ENCODE measurements at regions not wholly inside any gene's neighbourhood (a gene's known extent, or its start where the extent isn't known, plus 50 kb on each side); places are given as distances from the start of the nearest gene placed in this dataset.
"Not testable (repeated sequence)": the region's sequence is repeated elsewhere in the genome, so short reads cannot be mapped to it uniquely, and the experiment has no call there.

DNA sequence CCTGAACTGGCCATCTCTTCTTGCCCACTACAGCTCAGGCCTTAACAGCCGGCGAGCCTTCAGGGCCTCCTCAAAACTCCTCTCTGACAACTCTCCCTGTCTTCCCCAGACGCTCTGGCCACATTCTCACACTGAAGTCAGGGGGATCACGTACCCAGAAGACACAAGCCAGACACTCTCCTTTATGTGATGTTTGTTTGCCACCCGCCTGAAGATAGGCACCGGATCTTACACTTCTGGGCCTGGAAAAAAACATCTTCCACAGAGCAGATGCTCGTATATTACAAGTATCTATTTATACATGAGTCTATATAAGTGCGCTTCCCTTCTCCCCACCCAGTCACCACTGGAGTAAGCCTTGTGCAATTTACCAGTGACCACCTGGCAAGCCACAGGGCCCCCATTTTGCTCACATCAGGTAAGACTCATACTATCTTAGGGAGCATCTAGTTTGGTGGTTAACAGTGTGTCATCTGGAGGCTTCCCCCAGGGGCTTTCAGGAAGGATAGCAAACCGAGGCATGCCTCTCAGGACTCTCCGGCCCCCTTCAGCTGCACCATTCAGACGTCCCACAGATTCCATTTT, 349.4 kb downstream of the SOX9 start:
- Histone ChIP-seq H3K9ac (ENCODE audit: low read length) (no peak overlapping the region), H3K36me3 (ENCODE audit: control insufficient read depth, insufficient read depth, low read length) (no peaks in the 10 kb centered on the region), H3K4me3 (ENCODE audit: low read length) (no peak overlapping the region), H3K27me3 (ENCODE audit: control insufficient read depth, insufficient read depth, low read length) (no peaks in the 10 kb centered on the region), H3K27ac (ENCODE audit: low read depth, low read length) (no peak overlapping the region), H3K4me1 (ENCODE audit: control insufficient read depth, insufficient read depth, low read length) (no peaks in the 10 kb centered on the region)

DNA sequence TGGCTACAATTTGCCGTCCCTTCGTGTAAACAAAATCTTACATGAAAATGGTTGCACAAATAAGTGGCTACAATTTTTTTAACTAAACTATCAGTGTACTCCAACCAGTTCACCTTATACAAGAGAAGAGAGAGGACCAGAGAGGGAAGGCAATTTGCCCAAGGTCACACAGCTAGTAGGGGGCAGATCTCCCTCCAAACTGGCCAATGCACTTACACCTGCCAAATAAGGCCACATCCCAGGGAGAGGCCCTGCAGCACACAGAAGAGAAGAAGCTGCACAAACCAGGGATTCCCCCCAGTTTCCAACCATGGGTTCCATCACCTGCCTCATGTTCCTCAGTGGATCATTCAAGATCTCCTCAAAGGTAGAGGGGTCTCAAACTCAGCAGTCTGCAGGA, 349.9 kb downstream of the SOX9 start:
- Histone ChIP-seq H3K9ac (ENCODE audit: low read length) (no peak overlapping the region), H3K4me1 (ENCODE audit: control insufficient read depth, insufficient read depth, low read length) (no peaks in the 10 kb centered on the region), H3K4me3 (ENCODE audit: low read length) (no peak overlapping the region), H3K27ac (ENCODE audit: low read depth, low read length) (no peak overlapping the region), H3K36me3 (ENCODE audit: control insufficient read depth, insufficient read depth, low read length) (no peaks in the 10 kb centered on the region), H3K27me3 (ENCODE audit: control insufficient read depth, insufficient read depth, low read length) (no peaks in the 10 kb centered on the region)

DNA sequence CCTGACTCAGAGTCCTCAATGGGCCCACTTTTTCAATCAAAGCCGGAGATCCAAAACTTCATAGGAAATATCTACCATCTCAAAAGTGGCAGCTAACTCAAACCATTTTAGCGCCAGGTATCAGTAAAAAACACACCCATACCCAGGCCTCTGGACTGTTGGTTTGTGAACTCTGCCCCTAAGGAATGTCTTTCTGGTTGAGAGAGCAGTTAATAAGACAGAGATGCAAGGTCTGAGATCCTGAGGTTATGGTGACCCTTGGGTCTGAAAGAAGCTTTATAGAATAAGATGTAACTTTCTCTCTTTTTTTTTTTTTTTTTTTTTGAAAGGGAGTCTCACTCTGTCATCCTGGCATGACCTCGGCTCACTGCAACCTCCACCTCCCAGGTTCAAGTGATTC, 350.5 kb downstream of the SOX9 start:
- H3K9ac ChIP-seq (ENCODE audit: low read length): no peak overlapping the region
- H3K27ac ChIP-seq (ENCODE audit: low read depth, low read length): no peak overlapping the region
- no peaks in the 10 kb centered on the region for H3K36me3 ChIP-seq (ENCODE audit: control insufficient read depth, insufficient read depth, low read length)
- H3K4me3 ChIP-seq (ENCODE audit: low read length): no peak overlapping the region
- no peaks in the 10 kb centered on the region for H3K4me1 ChIP-seq (ENCODE audit: control insufficient read depth, insufficient read depth, low read length)
- H3K27me3 ChIP-seq (ENCODE audit: control insufficient read depth, insufficient read depth, low read length): no peaks in the 10 kb centered on the region

DNA sequence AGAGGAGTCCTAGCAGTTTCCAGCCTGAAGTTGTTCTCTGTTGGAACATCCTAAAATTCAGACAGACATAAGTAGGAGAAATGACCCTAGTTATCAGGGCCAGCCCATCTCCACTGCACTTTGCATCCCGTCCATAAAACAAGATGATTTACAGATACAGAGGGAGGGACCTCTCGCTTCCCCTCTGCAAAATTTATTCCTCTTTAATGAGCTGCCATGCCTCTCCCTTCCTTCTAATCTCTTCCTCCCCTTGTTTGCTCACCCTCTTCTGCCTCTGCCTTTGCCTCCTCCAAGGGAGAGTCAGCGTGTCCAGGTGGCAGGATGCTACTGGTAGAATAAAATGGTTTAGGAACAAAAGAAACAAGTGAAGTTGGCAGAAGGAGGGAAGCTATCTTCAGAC, 351.3 kb downstream of the SOX9 start:
- Histone ChIP-seq H3K9ac (ENCODE audit: low read length) (no peak overlapping the region), H3K27me3 (ENCODE audit: control insufficient read depth, insufficient read depth, low read length) (no peaks in the 10 kb centered on the region), H3K4me3 (ENCODE audit: low read length) (no peak overlapping the region), H3K27ac (ENCODE audit: low read depth, low read length) (no peak overlapping the region), H3K36me3 (ENCODE audit: control insufficient read depth, insufficient read depth, low read length) (no peaks in the 10 kb centered on the region), H3K4me1 (ENCODE audit: control insufficient read depth, insufficient read depth, low read length) (no peaks in the 10 kb centered on the region)

DNA sequence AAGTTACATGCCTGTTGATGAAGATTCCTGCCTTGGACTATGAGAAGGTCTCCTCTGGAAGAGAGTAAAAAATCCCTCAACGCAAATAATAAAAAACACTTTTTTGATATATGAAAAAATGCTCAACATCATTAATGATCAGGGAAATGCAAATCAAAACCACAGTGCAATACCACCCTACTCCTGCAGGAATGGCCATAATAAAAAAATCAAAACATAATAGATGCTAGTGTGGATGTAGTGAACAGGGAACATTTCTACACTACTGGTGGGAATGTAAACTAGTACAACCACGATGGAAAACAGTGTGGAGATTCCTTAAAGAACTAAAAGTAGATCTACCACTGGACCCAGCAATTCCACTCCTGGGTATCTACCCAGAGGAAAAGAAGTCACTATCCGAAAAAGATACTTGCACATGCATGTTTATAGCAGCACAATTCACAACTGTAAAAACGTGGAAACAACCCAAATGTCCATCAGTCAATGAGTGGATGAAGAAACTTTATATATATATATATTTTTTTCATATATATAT, 352.1 kb downstream of the SOX9 start:
- H3K27ac ChIP-seq (ENCODE audit: low read depth, low read length); H3K4me3 ChIP-seq (ENCODE audit: low read length); H3K36me3 ChIP-seq (ENCODE audit: control insufficient read depth, insufficient read depth, low read length); H3K4me1 ChIP-seq (ENCODE audit: control insufficient read depth, insufficient read depth, low read length); H3K9ac ChIP-seq (ENCODE audit: low read length); H3K27me3 ChIP-seq (ENCODE audit: control insufficient read depth, insufficient read depth, low read length): not testable (repeated sequence)

DNA sequence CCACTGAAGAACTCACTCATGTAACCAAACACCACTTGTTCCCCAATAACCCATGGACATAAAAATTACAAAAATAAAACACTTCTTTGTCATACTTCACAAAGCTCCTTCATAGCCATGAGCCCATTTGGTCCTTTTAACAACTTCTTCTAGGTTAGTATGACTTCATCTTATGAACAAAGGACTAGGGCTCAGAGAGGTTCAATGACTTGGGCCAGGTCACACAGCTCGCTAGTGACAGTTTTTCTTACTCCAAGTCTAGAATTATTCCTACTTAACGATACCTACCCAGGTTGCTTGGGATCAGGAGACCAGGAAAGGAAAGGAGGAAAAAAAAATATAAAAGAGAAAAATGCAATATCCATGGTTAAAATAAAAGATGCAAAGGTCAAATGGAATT, 353.4 kb downstream of the SOX9 start:
- Histone ChIP-seq H3K9ac (ENCODE audit: low read length) (no peak overlapping the region), H3K27ac (ENCODE audit: low read depth, low read length) (no peak overlapping the region), H3K27me3 (ENCODE audit: control insufficient read depth, insufficient read depth, low read length) (no peaks in the 10 kb centered on the region), H3K36me3 (ENCODE audit: control insufficient read depth, insufficient read depth, low read length) (no peaks in the 10 kb centered on the region), H3K4me3 (ENCODE audit: low read length) (no peak overlapping the region), H3K4me1 (ENCODE audit: control insufficient read depth, insufficient read depth, low read length) (no peaks in the 10 kb centered on the region)

DNA sequence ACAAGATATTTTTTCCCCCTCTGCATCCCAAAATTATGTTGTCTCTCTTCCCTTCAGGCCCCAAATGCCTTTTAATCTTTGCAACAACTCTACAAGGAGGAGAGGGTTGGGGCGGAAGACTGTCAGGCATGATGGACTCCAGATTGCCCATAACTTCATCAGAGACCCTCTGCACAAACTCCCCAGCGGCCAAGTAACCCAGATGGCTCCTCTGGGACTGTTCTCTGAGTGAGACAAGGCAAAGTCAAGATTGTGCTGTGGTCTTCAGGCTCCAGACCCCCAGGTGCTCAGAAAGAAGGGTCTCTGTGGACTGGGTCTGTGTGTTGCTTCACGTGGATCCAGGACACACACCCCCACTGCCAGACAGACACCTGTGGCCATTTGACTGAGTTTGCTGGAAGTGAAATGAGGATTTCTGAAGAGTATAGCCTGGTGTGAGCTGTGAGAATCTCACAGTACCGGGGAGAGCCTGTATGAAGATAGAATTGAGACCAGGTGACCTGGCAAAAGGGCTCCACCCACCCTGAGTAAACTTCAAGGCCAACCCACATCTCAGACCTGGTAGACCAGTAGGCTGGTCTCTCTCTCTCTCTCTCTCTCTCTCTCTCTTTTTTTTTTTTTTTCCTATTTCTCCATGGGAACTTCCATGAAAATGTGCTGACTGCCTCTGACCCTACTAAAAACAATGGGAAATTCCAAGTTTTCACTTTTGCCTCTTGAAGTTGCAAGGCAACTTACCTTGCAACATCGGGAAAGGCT, 354.1 kb downstream of the SOX9 start:
- Histone ChIP-seq H3K9ac (ENCODE audit: low read length) (no peak overlapping the region), H3K27ac (ENCODE audit: low read depth, low read length) (no peak overlapping the region), H3K4me1 (ENCODE audit: control insufficient read depth, insufficient read depth, low read length) (no peaks in the 10 kb centered on the region), H3K27me3 (ENCODE audit: control insufficient read depth, insufficient read depth, low read length) (no peaks in the 10 kb centered on the region), H3K4me3 (ENCODE audit: low read length) (no peak overlapping the region), H3K36me3 (ENCODE audit: control insufficient read depth, insufficient read depth, low read length) (no peaks in the 10 kb centered on the region)

DNA sequence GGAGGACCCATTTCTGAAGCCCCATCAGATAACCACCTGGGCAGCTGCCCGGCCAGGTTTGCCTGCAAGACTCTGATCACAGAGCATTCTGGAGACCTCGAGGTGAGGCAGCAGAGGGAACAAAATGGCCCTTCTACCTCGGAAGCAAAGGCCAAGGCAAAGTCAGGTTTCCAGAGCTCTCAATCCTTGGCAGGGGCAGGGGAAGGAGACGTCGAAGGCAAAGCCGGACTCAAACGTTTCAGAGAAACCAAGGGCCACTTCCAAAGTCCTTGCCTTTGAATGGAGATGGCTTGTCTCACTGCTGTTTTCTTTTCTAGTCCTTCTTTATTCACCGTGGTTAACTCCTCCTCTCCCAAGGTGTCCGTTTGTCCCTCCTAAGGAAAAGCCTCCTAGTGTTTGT, 355.3 kb downstream of the SOX9 start:
- no peak overlapping the region for H3K9ac ChIP-seq (ENCODE audit: low read length)
- H3K4me3 ChIP-seq (ENCODE audit: low read length): no peak overlapping the region
- no peak overlapping the region for H3K27ac ChIP-seq (ENCODE audit: low read depth, low read length)
- H3K36me3 ChIP-seq (ENCODE audit: control insufficient read depth, insufficient read depth, low read length): no peaks in the 10 kb centered on the region
- H3K4me1 ChIP-seq (ENCODE audit: control insufficient read depth, insufficient read depth, low read length): no peaks in the 10 kb centered on the region
- no peaks in the 10 kb centered on the region for H3K27me3 ChIP-seq (ENCODE audit: control insufficient read depth, insufficient read depth, low read length)

DNA sequence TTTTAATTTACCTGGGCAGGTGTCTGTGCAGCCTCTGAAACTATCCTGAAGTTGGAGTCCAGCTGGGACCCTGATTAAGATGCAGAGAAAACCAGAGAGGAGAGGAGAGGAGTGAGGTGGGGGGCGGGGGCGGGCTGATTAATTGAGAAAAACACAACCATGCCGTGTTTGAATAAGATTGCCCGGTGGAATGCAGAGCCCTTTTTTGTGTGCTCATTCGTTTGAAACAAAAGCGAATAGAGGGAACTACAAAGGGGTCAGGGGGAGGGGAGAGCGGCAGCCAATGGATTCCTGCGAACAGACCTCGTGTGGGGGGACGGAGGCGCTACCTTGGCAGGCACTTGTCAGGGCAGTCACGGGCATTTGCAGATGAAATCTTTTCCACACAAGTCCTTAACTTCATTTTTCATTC, 355.8 kb downstream of the SOX9 start:
- H3K27me3 ChIP-seq (ENCODE audit: control insufficient read depth, insufficient read depth, low read length): no peaks in the 10 kb centered on the region
- no peaks in the 10 kb centered on the region for H3K36me3 ChIP-seq (ENCODE audit: control insufficient read depth, insufficient read depth, low read length)
- no peaks in the 10 kb centered on the region for H3K4me1 ChIP-seq (ENCODE audit: control insufficient read depth, insufficient read depth, low read length)
- no peak overlapping the region for H3K9ac ChIP-seq (ENCODE audit: low read length)
- H3K4me3 ChIP-seq (ENCODE audit: low read length): no peak overlapping the region
- no peak overlapping the region for H3K27ac ChIP-seq (ENCODE audit: low read depth, low read length)

DNA sequence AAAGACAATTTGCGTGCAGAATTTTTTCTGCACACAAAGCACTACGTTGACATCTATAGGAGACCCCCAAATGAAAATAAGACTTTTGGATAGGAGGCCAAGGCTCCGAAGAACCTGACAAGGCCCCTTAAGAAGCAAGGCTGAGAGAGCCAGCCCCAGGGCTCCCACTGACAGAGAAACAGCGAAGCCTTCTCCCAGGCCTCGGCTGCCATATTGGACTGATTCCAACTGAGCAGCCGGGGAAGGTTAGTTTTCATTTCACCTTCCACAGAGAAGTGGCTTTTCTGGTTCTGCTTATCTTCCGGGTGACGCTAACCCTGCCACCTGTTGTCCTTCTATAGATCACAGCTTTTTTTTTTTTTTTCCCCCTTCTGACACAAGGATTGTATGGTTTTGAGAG, 356.7 kb downstream of the SOX9 start:
- H3K27me3 ChIP-seq (ENCODE audit: control insufficient read depth, insufficient read depth, low read length): no peaks in the 10 kb centered on the region
- H3K36me3 ChIP-seq (ENCODE audit: control insufficient read depth, insufficient read depth, low read length): no peaks in the 10 kb centered on the region
- H3K27ac ChIP-seq (ENCODE audit: low read depth, low read length): no peak overlapping the region
- H3K4me3 ChIP-seq (ENCODE audit: low read length): no peak overlapping the region
- no peaks in the 10 kb centered on the region for H3K4me1 ChIP-seq (ENCODE audit: control insufficient read depth, insufficient read depth, low read length)
- H3K9ac ChIP-seq (ENCODE audit: low read length): no peak overlapping the region

DNA sequence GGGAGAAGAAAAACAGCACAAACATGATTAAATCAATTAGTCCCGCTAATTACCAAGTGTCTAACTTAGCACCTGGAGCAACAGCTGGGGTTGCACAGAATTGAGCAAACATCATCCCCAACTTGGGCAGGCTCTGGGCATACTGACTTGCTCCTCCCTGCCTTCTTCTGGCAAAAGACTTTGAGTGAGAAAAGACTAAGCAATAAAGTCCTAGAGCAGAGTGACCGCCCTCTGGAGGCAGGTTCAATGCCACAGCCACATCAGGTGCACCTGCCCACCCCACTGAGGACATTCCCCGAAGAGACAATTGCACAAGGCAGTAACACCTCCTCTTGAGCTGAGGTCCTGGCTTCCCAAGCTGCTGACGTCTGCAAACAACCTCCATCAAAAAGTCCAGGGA, 358.3 kb downstream of the SOX9 start:
- no peaks in the 10 kb centered on the region for H3K4me1 ChIP-seq (ENCODE audit: control insufficient read depth, insufficient read depth, low read length)
- no peak overlapping the region for H3K27ac ChIP-seq (ENCODE audit: low read depth, low read length)
- H3K9ac ChIP-seq (ENCODE audit: low read length): no peak overlapping the region
- no peaks in the 10 kb centered on the region for H3K36me3 ChIP-seq (ENCODE audit: control insufficient read depth, insufficient read depth, low read length)
- no peaks in the 10 kb centered on the region for H3K27me3 ChIP-seq (ENCODE audit: control insufficient read depth, insufficient read depth, low read length)
- no peak overlapping the region for H3K4me3 ChIP-seq (ENCODE audit: low read length)

DNA sequence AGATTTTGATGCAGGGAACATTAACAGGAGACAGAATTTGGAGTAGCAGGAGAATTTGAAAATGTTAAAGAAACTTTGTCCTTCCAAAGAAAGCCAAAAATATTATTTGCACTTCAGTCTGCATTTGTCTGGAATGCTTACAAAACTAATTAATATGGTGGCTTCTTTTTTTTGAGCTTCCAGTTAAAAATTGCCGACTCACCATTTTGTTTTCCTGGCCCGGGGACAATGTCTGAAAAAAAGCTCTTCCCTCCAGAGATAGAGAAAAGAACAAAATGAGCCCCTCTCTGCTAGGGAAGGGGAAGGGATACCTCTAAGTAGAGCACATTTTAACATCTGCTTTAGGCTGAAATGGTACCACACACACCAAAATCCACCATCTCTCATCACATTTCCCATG, 360.8 kb downstream of the SOX9 start:
- no peak overlapping the region for H3K4me3 ChIP-seq (ENCODE audit: low read length)
- H3K9ac ChIP-seq (ENCODE audit: low read length): no peak overlapping the region
- H3K4me1 ChIP-seq (ENCODE audit: control insufficient read depth, insufficient read depth, low read length): no peaks in the 10 kb centered on the region
- no peak overlapping the region for H3K27ac ChIP-seq (ENCODE audit: low read depth, low read length)
- no peaks in the 10 kb centered on the region for H3K27me3 ChIP-seq (ENCODE audit: control insufficient read depth, insufficient read depth, low read length)
- no peaks in the 10 kb centered on the region for H3K36me3 ChIP-seq (ENCODE audit: control insufficient read depth, insufficient read depth, low read length)

DNA sequence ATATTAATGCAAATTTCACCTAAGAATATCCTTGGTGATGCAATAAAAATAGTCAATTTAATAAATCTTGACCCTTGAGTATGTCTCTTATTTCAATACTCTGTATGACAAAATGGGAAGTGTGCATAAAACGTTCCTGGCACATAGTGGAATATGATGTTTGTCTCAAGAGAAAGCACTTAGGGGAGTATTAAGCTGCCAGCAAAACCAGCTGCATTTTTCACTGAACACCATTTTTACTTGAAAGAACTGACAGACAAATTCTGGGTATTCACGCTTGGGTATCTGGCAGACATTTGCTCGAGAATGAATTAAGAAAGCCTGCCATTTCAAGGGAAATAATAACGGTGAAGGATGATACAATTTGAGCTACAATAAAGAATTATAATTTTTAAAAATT, 364.8 kb downstream of the SOX9 start:
- Histone ChIP-seq H3K36me3 (ENCODE audit: control insufficient read depth, insufficient read depth, low read length) (no peaks in the 10 kb centered on the region), H3K9ac (ENCODE audit: low read length) (no peak overlapping the region), H3K27me3 (ENCODE audit: control insufficient read depth, insufficient read depth, low read length) (no peaks in the 10 kb centered on the region), H3K27ac (ENCODE audit: low read depth, low read length) (no peak overlapping the region), H3K4me1 (ENCODE audit: control insufficient read depth, insufficient read depth, low read length) (no peaks in the 10 kb centered on the region), H3K4me3 (ENCODE audit: low read length) (no peak overlapping the region)

Data from rectal smooth muscle tissue (tissue), 1 donor.